ENCODE measurements at regions not wholly inside any gene's neighbourhood (a gene's known extent, or its start where the extent isn't known, plus 50 kb on each side); places are given as distances from the start of the nearest gene placed in this dataset.
"Not testable (repeated sequence)": the region's sequence is repeated elsewhere in the genome, so short reads cannot be mapped to it uniquely, and the experiment has no call there.

DNA sequence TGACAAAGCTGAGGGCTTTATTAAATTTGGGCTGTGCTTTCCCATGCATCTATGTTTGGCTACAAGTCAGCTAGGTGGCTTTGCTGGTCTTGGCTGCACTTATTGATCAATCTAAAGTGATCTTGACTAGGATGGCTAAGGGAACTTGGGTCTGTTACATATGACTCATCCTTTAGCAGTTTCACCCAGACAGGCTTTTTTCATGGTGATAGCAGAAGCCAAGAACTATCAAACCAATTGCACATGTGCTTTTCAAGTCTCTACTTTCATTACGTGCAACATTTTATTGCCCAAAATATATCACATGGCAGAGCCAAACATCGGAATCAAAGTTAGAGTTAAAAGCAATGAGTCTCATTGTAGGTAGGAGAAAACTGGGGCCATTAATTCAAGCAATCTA is 626.3 kb downstream of the TENT5A start:
- no peak for ATAC-seq
- no peaks in the 10 kb centered on the region for H3K4me1 ChIP-seq
- H3K4me3 ChIP-seq = no peak overlapping the region

DNA sequence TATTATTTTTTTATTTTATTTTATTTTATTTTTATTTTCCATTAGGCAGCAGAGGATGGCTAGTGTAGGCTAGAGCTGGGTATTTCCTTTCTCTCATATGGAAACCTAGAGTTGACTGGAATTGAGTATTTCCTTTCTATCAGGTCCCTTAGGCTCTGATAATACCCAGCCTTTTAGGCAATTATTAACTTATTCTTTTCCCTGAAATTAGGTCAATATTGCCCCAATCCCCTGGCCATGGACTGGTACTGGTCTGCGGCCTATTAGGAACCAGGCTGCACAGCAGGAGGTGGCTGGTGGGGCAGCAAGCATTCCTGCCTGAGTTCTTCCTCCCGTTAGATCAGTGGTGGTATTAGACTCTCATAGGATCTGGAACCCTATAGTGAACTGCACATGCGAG is 632.2 kb downstream of the TENT5A start:
- ATAC-seq (peak; percentile 63 to 95 (median 77)), DNase-seq (no peak)
- H3K27ac ChIP-seq = no peak overlapping the region
- intact Hi-C loops (cut with DNase I) = no loop called here
- WGBS (ENCODE audit: insufficient coverage, low coverage, low lambda C conversion rate, missing lambda C conversion rate) = 56% methylated on average over 2 of the region's 3 CpGs
- H3K27me3 ChIP-seq = no peaks in the 10 kb centered on the region
- no peaks in the 10 kb centered on the region for H3K4me1 ChIP-seq
- H3K4me3 ChIP-seq = no peak overlapping the region
- no peaks in the 10 kb centered on the region for H3K9me3 ChIP-seq
- TF ChIP-seq POLR2A (IDR thresholded peaks at IDR 0.05) = no peak
- TF ChIP-seq, protein P1, sequence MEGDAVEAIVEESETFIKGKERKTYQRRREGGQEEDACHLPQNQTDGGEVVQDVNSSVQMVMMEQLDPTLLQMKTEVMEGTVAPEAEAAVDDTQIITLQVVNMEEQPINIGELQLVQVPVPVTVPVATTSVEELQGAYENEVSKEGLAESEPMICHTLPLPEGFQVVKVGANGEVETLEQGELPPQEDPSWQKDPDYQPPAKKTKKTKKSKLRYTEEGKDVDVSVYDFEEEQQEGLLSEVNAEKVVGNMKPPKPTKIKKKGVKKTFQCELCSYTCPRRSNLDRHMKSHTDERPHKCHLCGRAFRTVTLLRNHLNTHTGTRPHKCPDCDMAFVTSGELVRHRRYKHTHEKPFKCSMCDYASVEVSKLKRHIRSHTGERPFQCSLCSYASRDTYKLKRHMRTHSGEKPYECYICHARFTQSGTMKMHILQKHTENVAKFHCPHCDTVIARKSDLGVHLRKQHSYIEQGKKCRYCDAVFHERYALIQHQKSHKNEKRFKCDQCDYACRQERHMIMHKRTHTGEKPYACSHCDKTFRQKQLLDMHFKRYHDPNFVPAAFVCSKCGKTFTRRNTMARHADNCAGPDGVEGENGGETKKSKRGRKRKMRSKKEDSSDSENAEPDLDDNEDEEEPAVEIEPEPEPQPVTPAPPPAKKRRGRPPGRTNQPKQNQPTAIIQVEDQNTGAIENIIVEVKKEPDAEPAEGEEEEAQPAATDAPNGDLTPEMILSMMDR (IDR thresholded peaks at IDR 0.05) = no peak
- H3K36me3 ChIP-seq = no peaks in the 10 kb centered on the region

More for the DNA sequence above, 626.3 kb downstream of the TENT5A start:
- H3K9me3 ChIP-seq = no peaks in the 10 kb centered on the region
- intact Hi-C loops (cut with DNase I) = no loop called here
- 58% methylated on average over 2 of the region's 2 CpGs for WGBS (ENCODE audit: insufficient coverage, low coverage, low lambda C conversion rate, missing lambda C conversion rate)
- no peak for DNase-seq
- no peak overlapping the region for H3K27ac ChIP-seq
- no peaks in the 10 kb centered on the region for H3K27me3 ChIP-seq
- no peaks in the 10 kb centered on the region for H3K36me3 ChIP-seq
- TF ChIP-seq, protein P1 (IDR thresholded peaks at IDR 0.05) = no peak
- TF ChIP-seq POLR2A (IDR thresholded peaks at IDR 0.05) = no peak

DNA sequence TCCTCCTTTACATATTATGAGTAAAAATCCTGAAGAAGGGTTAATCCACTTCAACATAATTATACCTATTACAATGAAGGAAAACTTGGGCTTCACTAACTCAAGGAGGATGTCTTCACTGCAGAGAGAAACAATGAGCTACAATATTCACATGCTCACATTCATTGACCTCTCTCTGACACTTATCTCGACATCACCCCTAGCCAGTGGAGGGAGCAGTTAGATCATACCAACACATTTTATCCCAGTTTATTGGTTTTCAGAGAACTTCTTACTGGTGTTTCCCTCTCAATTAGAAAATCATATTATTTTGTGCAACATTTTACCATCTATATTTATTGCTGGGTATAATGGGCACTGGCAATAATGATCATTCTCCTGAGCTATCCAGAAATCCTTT is 646.5 kb downstream of the TENT5A start:
- H3K27ac ChIP-seq = no peak overlapping the region
- ATAC-seq = no peak
- H3K9me3 ChIP-seq = no peaks in the 10 kb centered on the region

DNA sequence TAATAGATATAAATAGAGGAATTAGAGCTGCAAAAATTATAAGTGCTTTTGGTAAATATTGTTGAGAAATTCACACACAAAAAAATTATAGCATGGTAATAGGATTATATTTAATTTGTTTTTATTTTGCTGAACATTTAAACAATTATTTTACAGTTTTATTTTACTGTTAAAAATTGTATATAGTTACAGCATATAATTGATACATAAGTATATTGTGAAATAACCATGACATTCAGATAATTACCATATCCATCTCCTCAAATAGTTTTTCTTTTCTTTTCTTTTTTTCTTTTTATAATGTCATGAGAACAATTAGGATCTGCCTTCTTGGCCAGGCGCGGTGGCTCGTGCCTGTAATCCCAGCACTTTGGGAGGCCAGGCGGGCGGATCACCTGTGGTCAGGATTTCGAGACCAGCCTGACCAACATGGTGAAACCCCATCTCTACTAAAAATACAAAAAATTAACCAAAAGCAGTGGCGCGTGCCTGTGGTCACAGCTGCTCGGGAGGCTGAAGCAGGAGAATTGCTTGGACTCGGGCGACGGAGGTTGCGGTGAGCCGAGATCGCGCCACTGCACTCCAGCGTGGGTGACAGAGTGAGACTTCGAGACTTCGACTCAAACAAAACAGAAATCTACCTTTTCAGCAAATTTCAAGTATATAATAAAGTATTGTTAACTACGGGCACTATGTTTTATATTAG is 654.2 kb downstream of the TENT5A start:
- ATAC-seq = no peak
- Histone ChIP-seq H3K27me3 (no peaks in the 10 kb centered on the region), H3K4me1 (no peaks in the 10 kb centered on the region), H3K36me3 (no peaks in the 10 kb centered on the region), H3K9me3 (no peaks in the 10 kb centered on the region), H3K4me3 (no peak overlapping the region), H3K27ac (no peak overlapping the region)
- TF ChIP-seq, protein P1 (IDR thresholded peaks at IDR 0.05) = no peak
- TF ChIP-seq POLR2A (IDR thresholded peaks at IDR 0.05) = no peak
- WGBS (ENCODE audit: insufficient coverage, low coverage, low lambda C conversion rate, missing lambda C conversion rate) = 83% methylated on average over 17 of the region's 20 CpGs
- DNase-seq = no peak
- intact Hi-C loops (cut with DNase I) = no loop called here

More for the DNA sequence above, 646.5 kb downstream of the TENT5A start:
- intact Hi-C loops (cut with DNase I) = no loop called here
- DNase-seq = no peak
- TF ChIP-seq, protein P1 (IDR thresholded peaks at IDR 0.05) = peak in 1 of 4 donors; percentile 11
- TF ChIP-seq POLR2A (IDR thresholded peaks at IDR 0.05) = no peak
- Histone ChIP-seq H3K36me3 (no peaks in the 10 kb centered on the region), H3K4me1 (no peaks in the 10 kb centered on the region), H3K4me3 (no peak overlapping the region), H3K27me3 (no peaks in the 10 kb centered on the region)
- 77% methylated on average over 1 of the region's 1 CpG for WGBS (ENCODE audit: insufficient coverage, low coverage, low lambda C conversion rate, missing lambda C conversion rate)

DNA sequence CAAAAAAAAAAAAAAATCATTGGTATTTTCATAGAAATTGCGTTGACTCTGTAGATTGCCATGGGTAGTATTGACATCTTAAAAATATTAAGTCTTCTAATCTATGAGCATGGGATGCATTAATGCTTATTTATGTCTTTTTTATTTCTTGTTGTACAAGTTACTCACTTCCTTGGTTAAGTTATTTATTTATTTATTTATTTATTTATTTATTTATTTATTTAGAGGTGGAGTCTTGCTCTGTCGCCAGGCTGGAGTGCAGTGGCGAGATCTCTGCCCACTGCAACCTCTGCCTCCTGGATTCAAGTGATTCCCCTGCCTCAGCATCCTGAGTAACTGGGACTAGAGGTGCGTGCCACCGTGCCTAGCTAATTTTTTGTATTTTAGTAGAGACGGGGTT is 656.0 kb downstream of the TENT5A start:
- intact Hi-C loops (cut with DNase I); DNase-seq; ATAC-seq; H3K27me3 ChIP-seq; H3K9me3 ChIP-seq; H3K27ac ChIP-seq; H3K36me3 ChIP-seq; H3K4me1 ChIP-seq; H3K4me3 ChIP-seq: not testable (repeated sequence)
- 75% methylated on average over 6 of the region's 6 CpGs for WGBS (ENCODE audit: insufficient coverage, low coverage, low lambda C conversion rate, missing lambda C conversion rate)
